ENCODE measurements at regions not wholly inside any gene's neighbourhood (a gene's known extent, or its start where the extent isn't known, plus 50 kb on each side); places are given as distances from the start of the nearest gene placed in this dataset.
"Not testable (repeated sequence)": the region's sequence is repeated elsewhere in the genome, so short reads cannot be mapped to it uniquely, and the experiment has no call there.

- no peak for ATAC-seq
- no peaks in the 10 kb centered on the region for H3K27me3 ChIP-seq
- no peaks in the 10 kb centered on the region for H3K4me1 ChIP-seq
- H3K27ac ChIP-seq: no peak overlapping the region
- no peak for DNase-seq
- TF ChIP-seq POLR2A (IDR thresholded peaks at IDR 0.05) (no peak), CTCF (IDR thresholded peaks at IDR 0.05) (no peak)
- H3K36me3 ChIP-seq: no peaks in the 10 kb centered on the region
- no CpG with 5 or more reads among the region's 1 CpG for WGBS (ENCODE audit: insufficient coverage, low coverage, low lambda C conversion rate, missing lambda C conversion rate)
- H3K4me3 ChIP-seq: no peak overlapping the region
- intact Hi-C loops (cut with DNase I): no loop called here
- no peaks in the 10 kb centered on the region for H3K9me3 ChIP-seq
Observed at GRCh38 chr17:65305778-65306177, 168.6 kb downstream of the RGS9 start.

- Histone ChIP-seq H3K9me3 (no peaks in the 10 kb centered on the region), H3K36me3 (no peaks in the 10 kb centered on the region), H3K27me3 (no peaks in the 10 kb centered on the region), H3K27ac (no peak overlapping the region), H3K4me1 (no peaks in the 10 kb centered on the region), H3K4me3 (no peak overlapping the region)
- ATAC-seq (no peak), DNase-seq (no peak)
- intact Hi-C loops (cut with DNase I): no loop called here
- 74% methylated on average over 3 of the region's 7 CpGs for WGBS (ENCODE audit: insufficient coverage, low coverage, low lambda C conversion rate, missing lambda C conversion rate)
- TF ChIP-seq POLR2A (IDR thresholded peaks at IDR 0.05) (no peak), CTCF (IDR thresholded peaks at IDR 0.05) (no peak)
Observed at GRCh38 chr17:65305116-65305515, 167.9 kb downstream of the RGS9 start.

- ATAC-seq; H3K4me3 ChIP-seq; intact Hi-C loops (cut with DNase I); DNase-seq; H3K27me3 ChIP-seq; H3K9me3 ChIP-seq; H3K4me1 ChIP-seq; H3K36me3 ChIP-seq; H3K27ac ChIP-seq: not testable (repeated sequence)
- 41% methylated on average over 4 of the region's 4 CpGs for WGBS (ENCODE audit: insufficient coverage, low coverage, low lambda C conversion rate, missing lambda C conversion rate)
Observed at GRCh38 chr17:65301882-65302281, 164.7 kb downstream of the RGS9 start.

- Histone ChIP-seq H3K27me3 (no peaks in the 10 kb centered on the region), H3K9me3 (no peaks in the 10 kb centered on the region), H3K4me3 (no peak overlapping the region), H3K27ac (no peak overlapping the region), H3K36me3 (no peaks in the 10 kb centered on the region), H3K4me1 (no peaks in the 10 kb centered on the region)
- ATAC-seq (no peak), DNase-seq (no peak)
- intact Hi-C loops (cut with DNase I): no loop called here
- WGBS (ENCODE audit: insufficient coverage, low coverage, low lambda C conversion rate, missing lambda C conversion rate): 100% methylated on average over 1 of the region's 2 CpGs
- TF ChIP-seq POLR2A (IDR thresholded peaks at IDR 0.05) (no peak), CTCF (IDR thresholded peaks at IDR 0.05) (no peak)
Observed at GRCh38 chr17:65301184-65301583, 164.0 kb downstream of the RGS9 start.

GRCh38 chr17:65297916-65298315, 160.7 kb downstream of the RGS9 start:
- DNase-seq (no peak), ATAC-seq (no peak)
- Histone ChIP-seq H3K9me3 (no peaks in the 10 kb centered on the region), H3K27ac (no peak overlapping the region), H3K4me1 (no peaks in the 10 kb centered on the region), H3K27me3 (no peaks in the 10 kb centered on the region), H3K4me3 (no peak overlapping the region), H3K36me3 (no peaks in the 10 kb centered on the region)
- TF ChIP-seq POLR2A (IDR thresholded peaks at IDR 0.05) (no peak), CTCF (IDR thresholded peaks at IDR 0.05) (no peak)
- WGBS (ENCODE audit: insufficient coverage, low coverage, low lambda C conversion rate, missing lambda C conversion rate): 19% methylated on average over 5 of the region's 5 CpGs
- intact Hi-C loops (cut with DNase I): no loop called here

Data from right lobe of liver (tissue), 6 donors.